ENCODE measurements at regions not wholly inside any gene's neighbourhood (a gene's known extent, or its start where the extent isn't known, plus 50 kb on each side); places are given as distances from the start of the nearest gene placed in this dataset.
"Not testable (repeated sequence)": the region's sequence is repeated elsewhere in the genome, so short reads cannot be mapped to it uniquely, and the experiment has no call there.

DNA sequence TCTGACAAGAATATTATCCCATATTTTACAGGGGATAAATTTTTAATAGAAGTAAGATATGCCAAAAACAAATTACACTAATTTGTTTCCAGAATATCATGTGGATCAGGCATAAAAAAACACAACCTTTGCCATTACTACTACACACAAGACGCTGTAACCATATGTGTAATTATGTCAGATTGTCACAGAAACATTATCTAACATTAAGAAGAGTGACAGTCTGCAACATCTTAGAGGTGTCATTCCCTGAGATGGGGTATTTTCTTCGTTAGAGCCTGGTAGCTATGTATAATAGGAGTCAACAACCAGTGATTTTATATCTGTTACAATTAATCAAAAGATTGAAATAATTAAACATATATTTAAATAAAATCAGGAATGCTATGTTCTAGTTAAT is 518.9 kb downstream of the RERGL start:
- DNase-seq (ENCODE audit: low spot score) = no peak
- in situ Hi-C loops (cut with HindIII; ENCODE audit: low sequenced_read_pairs) = no loop called here

DNA sequence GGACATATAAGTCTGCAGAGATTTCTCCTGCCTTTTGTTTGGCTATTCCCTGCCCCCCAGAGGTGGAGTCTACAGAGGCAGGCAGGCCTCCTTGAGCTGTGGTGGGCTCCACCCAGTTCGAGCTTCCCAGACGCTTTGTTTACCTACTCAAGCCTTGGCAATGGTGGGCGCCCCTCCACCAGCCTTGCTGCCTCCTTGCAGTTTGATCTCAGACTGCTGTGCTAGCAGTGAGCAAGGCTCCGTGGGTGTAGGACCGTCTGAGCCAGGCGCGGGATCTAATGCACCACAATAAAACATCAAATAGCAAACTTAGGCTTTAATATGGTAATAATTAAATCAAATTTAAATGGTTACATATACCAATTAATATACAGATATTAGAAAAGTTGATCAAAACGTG is 525.4 kb downstream of the RERGL start:
- DNase-seq (ENCODE audit: low spot score); in situ Hi-C loops (cut with HindIII; ENCODE audit: low sequenced_read_pairs): not testable (repeated sequence)

DNA sequence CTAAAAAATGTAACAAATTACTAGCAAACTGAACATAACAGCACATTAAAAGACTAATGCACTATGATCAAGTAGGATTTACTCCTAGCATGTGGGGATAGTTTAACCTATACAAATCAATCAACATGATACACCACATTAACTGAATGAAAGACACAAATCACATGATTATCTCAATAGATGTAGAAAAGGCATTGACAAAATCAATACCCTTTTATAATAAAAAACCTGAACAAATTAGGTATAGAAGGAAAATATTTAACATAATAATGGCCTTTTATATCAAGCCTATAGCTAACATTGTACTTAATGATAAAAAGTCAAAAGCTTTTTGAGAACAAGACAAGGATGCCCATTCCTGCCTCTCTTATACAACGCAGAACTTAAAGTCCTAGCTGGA is 540.0 kb downstream of the RERGL start:
- in situ Hi-C loops (cut with HindIII; ENCODE audit: low sequenced_read_pairs) = no loop called here
- DNase-seq (ENCODE audit: low spot score) = no peak

DNA sequence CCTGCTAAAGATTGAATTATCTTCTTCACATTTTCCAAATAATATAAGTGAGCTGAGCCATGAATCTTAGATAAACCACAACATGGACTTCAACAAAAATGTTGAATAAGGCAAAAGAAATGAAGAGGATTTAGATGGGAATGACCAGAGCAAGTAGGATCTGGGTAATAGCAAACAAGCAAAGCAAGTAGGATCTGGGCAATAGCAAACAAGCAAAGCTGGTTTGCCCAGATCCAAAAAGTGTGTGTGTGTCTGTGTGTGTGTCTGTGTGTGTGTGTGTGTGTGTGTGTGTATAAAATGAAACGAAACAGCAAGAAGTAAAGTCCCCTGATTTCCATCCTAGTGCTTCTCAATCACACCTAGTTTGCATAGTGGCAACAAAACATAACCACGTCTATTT is 549.1 kb downstream of the RERGL start:
- in situ Hi-C loops (cut with HindIII; ENCODE audit: low sequenced_read_pairs) = no loop called here
- no peak for DNase-seq (ENCODE audit: low spot score)

- no peak for DNase-seq (ENCODE audit: low spot score)
- in situ Hi-C loops (cut with HindIII; ENCODE audit: low sequenced_read_pairs) = no loop called here
These were observed 561.6 kb downstream of the RERGL start for GRCh38 chr12:17528394-17528793.

- in situ Hi-C loops (cut with HindIII; ENCODE audit: low sequenced_read_pairs) = no loop called here
- DNase-seq (ENCODE audit: low spot score) = no peak
These were observed 563.0 kb downstream of the RERGL start for GRCh38 chr12:17527021-17527420.

- DNase-seq (ENCODE audit: low spot score) = no peak
- in situ Hi-C loops (cut with HindIII; ENCODE audit: low sequenced_read_pairs) = no loop called here
These were observed 578.6 kb downstream of the RERGL start for GRCh38 chr12:17511369-17511768.

DNA sequence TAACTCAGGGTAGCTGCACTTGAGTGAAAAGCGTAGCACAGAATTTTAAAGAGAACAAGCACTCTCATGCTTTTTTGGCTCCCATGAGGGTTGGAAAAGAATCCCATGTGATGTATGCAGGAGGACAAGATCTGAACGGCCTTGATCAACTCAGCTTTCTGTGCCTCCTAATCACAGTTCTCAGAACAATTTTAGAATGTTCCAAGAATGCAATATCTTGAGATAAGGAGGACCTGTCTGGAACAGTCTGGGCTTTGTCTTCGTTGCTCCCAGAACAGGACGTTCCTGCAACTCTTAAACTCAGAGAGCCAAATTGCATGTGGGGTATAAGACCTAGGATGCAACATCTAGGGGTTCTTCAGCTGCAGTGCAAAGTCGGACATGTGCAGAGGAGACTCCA is 582.7 kb downstream of the RERGL start:
- in situ Hi-C loops (cut with HindIII; ENCODE audit: low sequenced_read_pairs) = no loop called here
- no peak for DNase-seq (ENCODE audit: low spot score)

DNA sequence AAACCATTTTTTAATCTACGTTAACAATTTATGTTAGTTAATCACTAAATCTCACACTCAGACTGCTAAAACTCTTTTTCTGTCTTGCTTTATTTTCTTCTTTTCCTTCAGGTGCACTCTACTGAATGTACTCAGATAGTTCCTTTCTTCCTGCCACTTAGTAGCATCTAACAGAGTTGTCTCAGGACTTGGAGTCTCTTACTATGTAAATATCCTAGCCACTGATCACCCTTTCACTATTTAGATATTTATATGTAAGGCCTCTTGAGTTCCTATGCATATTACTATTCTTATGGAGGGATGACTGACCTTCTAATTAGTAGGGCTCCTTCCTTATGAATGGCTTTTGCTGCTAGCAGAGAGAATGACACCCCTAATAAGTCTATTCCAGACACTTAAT is 586.3 kb downstream of the RERGL start:
- in situ Hi-C loops (cut with HindIII; ENCODE audit: low sequenced_read_pairs) = no loop called here
- DNase-seq (ENCODE audit: low spot score) = no peak

GRCh38 chr12:17489452-17489851 is 600.5 kb downstream of the RERGL start:
- in situ Hi-C loops (cut with HindIII; ENCODE audit: low sequenced_read_pairs) = no loop called here
- DNase-seq (ENCODE audit: low spot score) = no peak

- in situ Hi-C loops (cut with HindIII; ENCODE audit: low sequenced_read_pairs) = no loop called here
- no peak for DNase-seq (ENCODE audit: low spot score)
These were observed 610.9 kb downstream of the RERGL start for GRCh38 chr12:17478908-17479673.

- in situ Hi-C loops (cut with HindIII; ENCODE audit: low sequenced_read_pairs) = no loop called here
- DNase-seq (ENCODE audit: low spot score) = no peak
These were observed 619.5 kb downstream of the RERGL start for GRCh38 chr12:17470460-17470859.

GRCh38 chr12:17459214-17459613 is 630.8 kb downstream of the RERGL start:
- in situ Hi-C loops (cut with HindIII; ENCODE audit: low sequenced_read_pairs) = no loop called here
- DNase-seq (ENCODE audit: low spot score) = no peak

- in situ Hi-C loops (cut with HindIII; ENCODE audit: low sequenced_read_pairs) = no loop called here
- DNase-seq (ENCODE audit: low spot score) = no peak
These were observed 633.5 kb downstream of the RERGL start for GRCh38 chr12:17456486-17456885.

GRCh38 chr12:17438141-17438540 is 651.9 kb downstream of the RERGL start:
- no peak for DNase-seq (ENCODE audit: low spot score)
- in situ Hi-C loops (cut with HindIII; ENCODE audit: low sequenced_read_pairs) = no loop called here

DNA sequence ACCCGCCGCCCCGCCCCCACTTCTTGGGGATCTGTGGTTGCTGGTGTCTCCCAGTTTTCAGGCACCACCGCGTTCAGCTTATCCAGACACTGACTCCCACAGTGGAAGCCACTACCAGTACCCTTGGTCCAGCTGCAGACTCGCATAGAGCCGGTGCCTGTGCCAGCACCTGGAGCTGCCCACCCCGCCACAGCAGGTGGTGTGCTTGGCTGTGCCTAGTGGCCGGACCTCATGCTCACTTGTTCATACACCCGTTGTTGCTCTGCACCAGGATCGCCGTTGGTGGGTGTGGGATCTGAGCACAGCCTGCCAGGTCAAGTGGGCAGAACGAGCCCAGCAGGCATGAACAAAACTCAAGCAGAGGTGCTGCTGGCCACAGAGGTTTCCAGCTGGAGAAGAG is 673.2 kb downstream of the RERGL start:
- in situ Hi-C loops (cut with HindIII; ENCODE audit: low sequenced_read_pairs) = no loop called here

DNA sequence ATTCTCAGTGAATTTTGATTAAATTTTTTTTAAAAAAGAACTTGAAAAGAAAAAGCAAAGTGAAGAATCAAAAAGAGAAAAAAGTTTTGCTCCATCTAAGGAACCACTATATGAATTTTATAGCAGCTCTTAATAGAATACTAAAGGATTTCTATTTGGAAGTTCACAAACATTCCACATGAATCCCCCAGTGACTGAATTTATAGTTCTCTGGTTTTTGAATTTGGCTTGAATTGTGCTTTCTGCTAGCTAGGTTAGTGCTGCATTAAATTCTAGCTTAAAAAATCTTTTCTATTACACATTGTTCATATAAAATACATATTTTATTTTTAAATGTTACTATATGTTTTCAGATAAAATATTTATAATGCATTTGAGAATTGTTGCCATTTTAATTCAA is 675.4 kb downstream of the RERGL start:
- no peak for DNase-seq (ENCODE audit: low spot score)
- in situ Hi-C loops (cut with HindIII; ENCODE audit: low sequenced_read_pairs) = no loop called here

More for the DNA sequence above, 673.2 kb downstream of the RERGL start:
- no peak for DNase-seq (ENCODE audit: low spot score)

GRCh38 chr12:17411662-17412061 is 678.3 kb downstream of the RERGL start:
- in situ Hi-C loops (cut with HindIII; ENCODE audit: low sequenced_read_pairs) = no loop called here
- DNase-seq (ENCODE audit: low spot score) = no peak

- in situ Hi-C loops (cut with HindIII; ENCODE audit: low sequenced_read_pairs) = no loop called here
- no peak for DNase-seq (ENCODE audit: low spot score)
These were observed 701.3 kb downstream of the RERGL start for GRCh38 chr12:17388679-17389078.

DNA sequence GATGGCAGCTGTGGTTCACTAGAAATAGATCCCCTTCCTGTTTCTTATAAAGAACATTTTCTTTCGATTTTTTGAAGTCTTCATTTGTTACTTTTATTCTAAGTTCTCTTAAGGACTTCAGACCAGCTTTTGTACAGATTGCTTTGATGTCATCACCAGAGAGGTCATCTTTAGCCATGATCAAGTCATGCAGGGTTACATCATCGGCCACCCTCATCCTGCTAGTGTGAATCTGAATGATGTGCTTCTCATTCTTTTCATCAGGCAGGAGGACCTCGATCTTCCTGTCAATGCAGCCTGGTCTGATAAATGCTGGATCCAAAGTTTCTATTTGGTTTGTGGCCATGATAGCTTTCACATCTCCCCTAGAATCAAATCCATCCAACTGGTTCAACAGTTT is 706.7 kb downstream of the RERGL start:
- in situ Hi-C loops (cut with HindIII; ENCODE audit: low sequenced_read_pairs) = no loop called here
- no peak for DNase-seq (ENCODE audit: low spot score)

GRCh38 chr12:17381211-17381610 is 708.8 kb downstream of the RERGL start:
- in situ Hi-C loops (cut with HindIII; ENCODE audit: low sequenced_read_pairs) = no loop called here
- DNase-seq (ENCODE audit: low spot score) = no peak
